ENCODE measurements at regions not wholly inside any gene's neighbourhood (a gene's known extent, or its start where the extent isn't known, plus 50 kb on each side); places are given as distances from the start of the nearest gene placed in this dataset.

DNA sequence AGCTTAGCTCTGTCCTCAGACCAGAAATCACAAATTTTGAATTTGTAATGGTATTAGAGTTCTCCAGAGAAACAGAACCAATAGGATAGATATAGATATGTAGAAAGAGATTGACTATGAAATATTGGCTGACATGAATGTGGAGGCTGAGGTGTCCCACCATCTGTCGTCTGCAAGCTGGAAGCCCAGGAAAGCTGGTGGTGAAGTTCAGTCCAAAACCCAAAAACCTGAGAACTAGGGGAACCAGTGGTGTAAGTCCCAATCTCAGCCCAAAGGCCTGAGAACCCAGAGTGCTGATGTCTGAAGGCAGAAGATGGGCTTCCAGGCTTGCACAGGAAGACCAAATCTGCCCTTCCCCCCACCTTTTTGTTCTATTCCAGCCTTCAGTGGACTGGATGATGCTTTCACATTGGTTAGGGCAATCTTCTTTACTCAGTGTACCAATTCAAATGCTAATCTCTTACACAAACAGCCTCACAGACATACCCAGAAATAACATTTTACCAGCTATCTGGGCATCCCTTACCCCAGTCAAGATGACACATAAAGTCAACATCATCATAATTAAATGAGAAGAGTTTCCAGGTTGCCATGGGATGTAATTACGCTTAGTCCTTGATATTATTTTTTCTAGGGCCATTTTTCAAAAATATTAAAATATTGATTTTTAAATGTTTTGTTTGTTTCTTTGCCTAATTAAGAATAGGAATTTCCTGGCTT, 570.8 kb downstream of the UTRN start:
- Mint-ChIP-seq H3K4me3 (no peak overlapping the region), H3K27ac (no peak overlapping the region), H3K4me1 (ENCODE audit: low read depth) (peaks cover 4% of the 10 kb centered on the region), H3K9me3 (no peaks in the 10 kb centered on the region), H3K27me3 (peaks cover 2% of the 10 kb centered on the region), H3K36me3 (peaks cover 3% of the 10 kb centered on the region)
- CTCF ChIA-PET = interaction anchor here (0.6 kb wide), 1 partner anchor 67 kb away, joined by 3 read pairs; no protein-coding TSS in a partner anchor
- DNase-seq = no peak
- POLR2A ChIA-PET = no interaction called here
- intact Hi-C loops (cut with micrococcal nuclease) = no loop called here

DNA sequence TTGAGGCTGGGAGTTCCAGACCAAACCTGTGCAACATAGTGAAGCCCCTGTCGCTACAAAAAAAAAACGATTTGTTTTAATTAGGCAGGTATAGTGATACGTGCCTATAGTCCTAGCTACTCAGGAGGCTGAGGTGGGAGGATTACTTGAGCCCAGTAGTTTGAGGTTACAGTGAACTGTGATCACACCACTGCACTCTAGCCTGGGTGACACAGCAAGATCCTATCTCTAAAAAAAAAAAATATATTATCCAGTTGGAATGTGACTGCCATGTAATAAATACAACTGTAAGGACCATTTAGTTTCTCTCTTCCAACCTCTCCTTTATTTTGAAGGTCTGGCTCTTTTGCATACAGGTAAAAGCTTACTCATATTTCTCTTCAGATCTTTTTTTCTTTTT, 571.5 kb downstream of the UTRN start:
- intact Hi-C loops (cut with micrococcal nuclease) = no loop called here
- no peaks in the 10 kb centered on the region for H3K9me3 Mint-ChIP-seq

DNA sequence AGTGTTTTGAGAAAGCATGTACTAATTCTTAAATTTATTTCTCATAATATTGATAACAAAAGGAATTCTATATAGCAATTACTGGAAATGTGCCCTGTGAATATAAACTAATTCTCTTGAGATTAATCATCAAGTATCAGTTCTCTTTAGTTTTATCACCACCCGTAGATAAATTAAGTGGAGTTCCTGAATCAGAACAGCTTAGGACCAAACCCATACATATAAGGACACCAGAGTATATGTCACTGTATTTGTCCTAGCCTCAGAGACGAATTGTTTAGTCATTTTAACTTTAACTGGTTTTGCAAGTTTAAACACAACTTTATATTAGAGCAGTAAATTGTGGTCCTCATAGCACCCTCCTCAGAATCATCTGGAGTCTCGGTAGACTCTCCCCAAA, 572.0 kb downstream of the UTRN start:
- H3K27me3 Mint-ChIP-seq = peaks cover 2% of the 10 kb centered on the region
- no peaks in the 10 kb centered on the region for H3K36me3 Mint-ChIP-seq
- DNase-seq = no peak
- ChIA-PET POLR2A (no interaction called here), CTCF (no interaction called here)
- intact Hi-C loops (cut with micrococcal nuclease) = no loop called here
- no peaks in the 10 kb centered on the region for H3K9me3 Mint-ChIP-seq
- no peak overlapping the region for H3K27ac Mint-ChIP-seq
- no peak overlapping the region for H3K4me3 Mint-ChIP-seq
- peaks cover 4% of the 10 kb centered on the region for H3K4me1 Mint-ChIP-seq (ENCODE audit: low read depth)

More for the DNA sequence above, 571.5 kb downstream of the UTRN start:
- CTCF ChIA-PET = no interaction called here
- Mint-ChIP-seq H3K4me3 (no peak overlapping the region), H3K36me3 (no peaks in the 10 kb centered on the region), H3K4me1 (ENCODE audit: low read depth) (peaks cover 4% of the 10 kb centered on the region), H3K27me3 (peaks cover 2% of the 10 kb centered on the region), H3K27ac (no peak overlapping the region)
- no peak for DNase-seq
- POLR2A ChIA-PET = no interaction called here

DNA sequence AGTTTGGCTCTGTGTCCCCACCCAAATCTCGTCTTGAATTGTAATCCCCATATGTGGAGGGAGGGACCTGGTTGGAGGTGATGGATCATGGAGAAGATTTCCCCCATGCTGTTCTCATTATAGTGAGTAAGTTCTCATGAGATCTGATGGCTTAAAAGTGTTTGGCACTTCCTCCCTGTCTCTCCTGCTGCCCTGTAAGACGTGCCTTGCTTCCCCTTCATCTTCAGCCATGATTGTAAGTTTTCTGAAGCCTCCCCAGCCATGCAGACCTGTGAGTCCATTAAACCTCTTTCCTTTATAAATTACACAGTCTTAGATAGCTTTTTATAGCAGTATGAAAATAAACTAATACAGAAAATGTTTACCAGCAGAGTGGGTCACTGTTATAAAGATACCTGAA, 577.6 kb downstream of the UTRN start:
- H3K36me3 Mint-ChIP-seq = peaks cover 3% of the 10 kb centered on the region
- no peak overlapping the region for H3K4me3 Mint-ChIP-seq
- intact Hi-C loops (cut with micrococcal nuclease) = no loop called here
- ChIA-PET CTCF (no interaction called here), POLR2A (no interaction called here)
- no peak overlapping the region for H3K27ac Mint-ChIP-seq
- peaks cover 14% of the 10 kb centered on the region for H3K9me3 Mint-ChIP-seq
- no peak for DNase-seq
- peaks cover 15% of the 10 kb centered on the region for H3K27me3 Mint-ChIP-seq
- peaks cover 5% of the 10 kb centered on the region for H3K4me1 Mint-ChIP-seq (ENCODE audit: low read depth)

DNA sequence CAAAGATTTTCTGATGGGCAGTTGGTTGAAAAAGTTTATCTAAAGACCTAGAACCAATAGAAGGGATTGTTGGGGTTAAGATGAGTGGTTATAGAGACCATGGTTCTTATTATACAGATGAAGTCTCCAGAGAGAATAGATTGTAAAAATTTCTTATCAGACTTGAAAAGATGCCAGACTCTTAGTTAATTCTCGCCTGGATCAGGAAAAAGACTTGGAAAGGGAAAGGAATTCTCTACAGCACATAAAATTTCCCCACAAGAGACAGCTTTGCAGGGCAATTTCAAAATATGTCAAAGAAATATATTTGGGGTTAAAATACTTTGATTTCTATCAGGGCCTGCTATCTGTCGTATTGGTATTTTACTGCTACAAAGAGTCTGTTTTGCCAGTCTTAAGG, 582.6 kb downstream of the UTRN start:
- H3K27me3 Mint-ChIP-seq = peaks cover 9% of the 10 kb centered on the region
- intact Hi-C loops (cut with micrococcal nuclease) = no loop called here
- H3K4me3 Mint-ChIP-seq = no peak overlapping the region
- H3K9me3 Mint-ChIP-seq = peaks cover 14% of the 10 kb centered on the region
- H3K4me1 Mint-ChIP-seq (ENCODE audit: low read depth) = peaks cover 5% of the 10 kb centered on the region
- H3K36me3 Mint-ChIP-seq = peaks cover 3% of the 10 kb centered on the region
- CTCF ChIA-PET = no interaction called here
- POLR2A ChIA-PET = no interaction called here
- no peak for DNase-seq
- no peak overlapping the region for H3K27ac Mint-ChIP-seq

DNA sequence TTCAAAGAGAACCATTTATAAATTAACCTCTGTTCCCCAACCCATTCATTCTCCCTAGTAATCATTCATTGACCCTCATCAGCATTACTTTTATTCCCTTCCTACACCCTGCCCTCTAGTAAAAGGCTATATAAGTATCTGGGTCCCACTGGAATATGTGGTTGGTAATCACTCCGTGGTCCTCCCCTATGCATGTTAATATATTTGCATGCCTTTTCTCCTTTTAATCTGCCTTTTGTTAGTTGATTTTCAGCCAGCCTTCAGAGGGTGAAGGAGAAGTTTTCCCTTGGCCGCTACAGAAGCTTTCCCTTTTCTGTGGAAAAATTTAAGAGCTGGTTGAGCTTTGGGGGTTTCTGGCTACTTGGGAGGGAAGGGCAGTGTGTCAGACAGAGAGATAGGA, 585.6 kb downstream of the UTRN start:
- H3K27ac Mint-ChIP-seq = no peak overlapping the region
- H3K27me3 Mint-ChIP-seq = peaks cover 2% of the 10 kb centered on the region
- H3K4me1 Mint-ChIP-seq (ENCODE audit: low read depth) = peaks cover 5% of the 10 kb centered on the region
- intact Hi-C loops (cut with micrococcal nuclease) = no loop called here
- H3K36me3 Mint-ChIP-seq = no peaks in the 10 kb centered on the region
- CTCF ChIA-PET = no interaction called here
- no peaks in the 10 kb centered on the region for H3K9me3 Mint-ChIP-seq
- POLR2A ChIA-PET = no interaction called here
- no peak overlapping the region for H3K4me3 Mint-ChIP-seq
- no peak for DNase-seq

DNA sequence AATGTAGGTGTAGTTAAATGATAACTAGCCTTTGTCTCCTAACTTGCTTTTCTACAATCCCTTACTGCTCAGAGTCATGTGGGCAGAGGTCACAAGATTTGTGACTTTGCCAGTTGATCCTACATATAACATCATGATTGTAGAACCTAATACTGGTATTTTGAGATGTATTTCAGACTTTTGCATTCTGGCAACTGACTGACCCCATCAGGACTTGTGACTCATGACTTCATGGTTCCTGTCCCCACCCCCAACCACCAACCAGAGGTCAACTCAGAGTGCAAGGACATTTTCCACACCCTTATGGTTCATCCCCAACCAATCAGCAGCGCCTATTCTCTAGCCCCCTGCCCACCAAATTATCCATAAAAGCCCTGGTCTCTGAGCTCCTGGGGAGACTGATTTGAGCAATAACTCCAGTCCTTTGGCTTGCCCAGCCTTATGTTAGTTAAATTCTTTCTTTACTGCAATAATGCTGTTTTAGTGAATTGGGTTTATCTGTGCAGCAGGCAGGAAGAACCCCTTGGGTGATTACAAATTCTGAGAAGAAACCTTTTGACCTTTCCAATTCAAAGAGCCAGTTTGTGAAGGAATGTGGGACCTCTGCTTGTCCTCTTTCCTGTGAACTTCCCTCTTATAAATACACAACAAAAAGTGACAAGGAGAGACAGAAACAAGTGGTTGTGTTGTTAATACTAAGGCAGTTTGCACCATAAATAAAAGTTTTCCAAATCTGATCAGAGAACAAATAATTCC, 588.7 kb downstream of the UTRN start:
- Mint-ChIP-seq H3K4me3 (no peak overlapping the region), H3K9me3 (no peaks in the 10 kb centered on the region), H3K36me3 (no peaks in the 10 kb centered on the region), H3K27ac (no peak overlapping the region), H3K27me3 (peaks cover 13% of the 10 kb centered on the region), H3K4me1 (ENCODE audit: low read depth) (no peaks in the 10 kb centered on the region)
- no peak for DNase-seq
- intact Hi-C loops (cut with micrococcal nuclease) = no loop called here
- CTCF ChIA-PET = no interaction called here
- POLR2A ChIA-PET = no interaction called here

DNA sequence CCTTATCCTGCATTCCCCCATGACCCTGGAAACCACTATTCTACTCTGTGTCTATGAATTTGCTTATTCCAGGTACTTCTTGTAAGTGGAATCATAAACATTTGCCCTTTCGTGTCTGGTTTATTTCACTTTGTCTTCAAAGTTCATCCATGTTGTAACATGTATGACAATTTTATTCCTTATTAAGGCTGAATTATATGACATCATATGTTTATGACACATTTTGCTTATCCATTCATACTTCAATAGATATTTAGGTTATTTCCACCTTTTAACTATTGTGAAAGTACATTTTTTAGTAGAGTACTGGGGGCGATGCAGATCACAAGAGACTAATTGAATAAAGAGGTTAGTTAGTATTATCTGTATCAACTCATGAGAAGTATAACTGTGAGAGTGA, 591.6 kb downstream of the UTRN start:
- Mint-ChIP-seq H3K36me3 (no peaks in the 10 kb centered on the region), H3K27me3 (peaks cover 17% of the 10 kb centered on the region), H3K4me3 (no peak overlapping the region), H3K9me3 (no peaks in the 10 kb centered on the region), H3K4me1 (ENCODE audit: low read depth) (no peaks in the 10 kb centered on the region), H3K27ac (no peak overlapping the region)
- POLR2A ChIA-PET = no interaction called here
- no peak for DNase-seq
- CTCF ChIA-PET = no interaction called here
- intact Hi-C loops (cut with micrococcal nuclease) = no loop called here

DNA sequence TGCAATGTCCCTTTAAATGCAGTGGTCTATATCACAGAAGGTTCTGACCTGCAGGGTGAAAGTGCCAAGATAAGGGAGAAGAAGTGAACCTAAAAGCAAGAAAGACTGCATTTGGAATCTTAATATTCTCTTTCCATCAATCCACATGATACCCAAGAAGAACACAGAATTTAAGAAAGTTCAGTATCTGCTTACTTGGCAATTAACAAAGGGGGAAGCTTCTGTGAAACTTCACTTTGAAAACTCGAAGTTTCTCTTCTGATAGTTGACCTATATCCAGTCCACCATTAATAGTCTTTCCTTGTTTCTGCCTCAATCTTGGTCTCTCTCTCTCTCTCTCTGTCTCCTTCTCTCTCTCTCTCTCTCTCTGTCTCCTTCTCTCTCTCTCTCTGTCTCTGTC, 592.0 kb downstream of the UTRN start:
- Mint-ChIP-seq H3K27me3 (peaks cover 17% of the 10 kb centered on the region), H3K4me1 (ENCODE audit: low read depth) (no peaks in the 10 kb centered on the region)

DNA sequence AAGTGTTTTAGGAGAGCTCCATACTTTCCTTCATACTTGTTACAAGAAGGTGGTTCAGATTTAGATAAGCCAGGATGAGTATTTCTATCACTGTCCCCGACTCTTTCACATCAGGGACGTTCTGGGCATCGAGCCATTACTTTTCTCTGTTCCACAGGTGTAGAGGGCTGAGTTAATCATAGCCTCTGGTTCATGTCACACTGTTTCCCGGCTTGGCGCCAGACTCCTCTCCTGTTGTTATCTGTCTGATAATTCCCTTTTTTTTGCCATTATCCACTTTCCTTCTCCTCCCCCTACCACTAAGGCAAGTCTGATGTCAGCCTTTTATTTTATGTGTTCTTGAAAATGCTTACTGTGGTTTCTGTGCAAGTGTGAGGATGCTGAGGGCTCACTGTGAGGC, 593.4 kb downstream of the UTRN start:
- no peaks in the 10 kb centered on the region for H3K4me1 Mint-ChIP-seq (ENCODE audit: low read depth)
- intact Hi-C loops (cut with micrococcal nuclease) = no loop called here
- no peak for DNase-seq
- no peaks in the 10 kb centered on the region for H3K9me3 Mint-ChIP-seq
- H3K4me3 Mint-ChIP-seq = no peak overlapping the region
- H3K27ac Mint-ChIP-seq = no peak overlapping the region
- H3K27me3 Mint-ChIP-seq = peaks cover 15% of the 10 kb centered on the region
- H3K36me3 Mint-ChIP-seq = no peaks in the 10 kb centered on the region
- ChIA-PET CTCF (no interaction called here), POLR2A (no interaction called here)

More for the DNA sequence above, 592.0 kb downstream of the UTRN start:
- no peak for DNase-seq
- H3K9me3 Mint-ChIP-seq = no peaks in the 10 kb centered on the region
- intact Hi-C loops (cut with micrococcal nuclease) = no loop called here
- no peak overlapping the region for H3K4me3 Mint-ChIP-seq
- no peaks in the 10 kb centered on the region for H3K36me3 Mint-ChIP-seq
- CTCF ChIA-PET = no interaction called here
- POLR2A ChIA-PET = no interaction called here
- no peak overlapping the region for H3K27ac Mint-ChIP-seq

DNA sequence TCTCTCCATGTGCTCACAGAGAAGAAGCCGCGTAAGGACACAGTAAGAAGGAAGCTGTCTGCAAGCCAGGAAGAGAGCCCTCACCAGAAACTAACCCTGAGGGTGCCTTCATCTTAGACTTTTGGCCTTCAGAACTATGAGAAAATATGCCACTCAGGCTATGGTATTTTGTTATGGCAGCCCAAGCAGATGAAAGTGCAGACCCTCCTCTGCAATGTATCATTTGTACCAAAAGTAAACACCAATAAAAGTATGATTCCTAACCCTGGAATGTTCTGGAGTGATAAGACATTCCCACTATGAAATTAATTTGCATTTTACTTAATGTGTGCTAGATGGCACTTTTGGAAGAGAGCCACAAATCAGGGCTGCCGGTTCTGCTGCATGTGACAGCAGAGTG, 594.3 kb downstream of the UTRN start:
- H3K4me1 Mint-ChIP-seq (ENCODE audit: low read depth) = no peaks in the 10 kb centered on the region
- CTCF ChIA-PET = interaction anchor here (0.8 kb wide), 1 partner anchor 291 kb away, joined by 3 read pairs; no protein-coding TSS in a partner anchor
- H3K27ac Mint-ChIP-seq = no peak overlapping the region
- H3K36me3 Mint-ChIP-seq = no peaks in the 10 kb centered on the region
- H3K9me3 Mint-ChIP-seq = no peaks in the 10 kb centered on the region
- intact Hi-C loops (cut with micrococcal nuclease) = no loop called here
- no peak for DNase-seq
- H3K4me3 Mint-ChIP-seq = no peak overlapping the region
- peaks cover 15% of the 10 kb centered on the region for H3K27me3 Mint-ChIP-seq
- POLR2A ChIA-PET = no interaction called here

DNA sequence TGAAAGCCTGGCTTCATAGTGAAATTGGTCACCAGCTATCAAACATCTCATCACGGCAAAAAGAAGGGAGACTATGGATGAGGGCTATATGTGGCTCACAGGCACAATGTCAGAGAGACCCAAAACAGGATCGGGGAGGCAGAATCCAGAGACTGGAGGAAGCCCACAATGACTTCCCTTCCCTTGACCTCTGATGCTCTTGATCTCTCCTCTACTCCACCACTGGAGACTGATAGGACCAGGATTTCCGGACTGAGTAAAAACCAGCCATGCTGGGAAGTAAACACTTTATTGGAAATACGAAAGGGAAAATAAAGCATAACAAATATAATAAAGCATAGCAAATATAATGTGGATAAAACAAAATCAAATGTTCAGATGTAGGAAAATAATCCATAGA, 597.3 kb downstream of the UTRN start:
- Mint-ChIP-seq H3K27me3 (peaks cover 19% of the 10 kb centered on the region), H3K9me3 (no peaks in the 10 kb centered on the region)
- POLR2A ChIA-PET = no interaction called here

DNA sequence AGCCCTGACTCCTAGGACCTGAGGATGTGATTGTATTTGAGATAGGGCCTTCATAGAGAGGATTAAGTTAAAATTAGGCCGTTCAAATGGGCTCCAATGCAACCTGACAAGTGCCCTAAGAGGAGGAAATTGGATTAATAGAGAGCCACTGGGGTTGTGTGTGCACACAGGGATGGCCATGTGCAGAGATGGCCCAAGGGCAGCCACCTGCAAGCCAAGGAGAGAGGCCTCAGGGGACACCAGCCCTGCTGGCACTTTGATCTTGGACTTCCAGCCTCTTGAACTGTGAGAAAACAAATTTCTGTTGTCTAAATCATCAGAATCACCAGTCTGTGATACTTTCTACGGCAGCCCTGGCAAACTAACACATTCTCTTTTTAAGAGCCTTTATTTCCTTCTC, 598.8 kb downstream of the UTRN start:
- H3K4me3 Mint-ChIP-seq = no peak overlapping the region
- POLR2A ChIA-PET = no interaction called here
- no peaks in the 10 kb centered on the region for H3K36me3 Mint-ChIP-seq
- intact Hi-C loops (cut with micrococcal nuclease) = no loop called here
- H3K27ac Mint-ChIP-seq = no peak overlapping the region
- CTCF ChIA-PET = no interaction called here
- H3K27me3 Mint-ChIP-seq = peaks cover 11% of the 10 kb centered on the region
- no peak for DNase-seq
- no peaks in the 10 kb centered on the region for H3K4me1 Mint-ChIP-seq (ENCODE audit: low read depth)
- no peaks in the 10 kb centered on the region for H3K9me3 Mint-ChIP-seq

More for the DNA sequence above, 597.3 kb downstream of the UTRN start:
- DNase-seq = no peak
- H3K4me3 Mint-ChIP-seq = no peak overlapping the region
- CTCF ChIA-PET = no interaction called here
- H3K36me3 Mint-ChIP-seq = no peaks in the 10 kb centered on the region
- no peaks in the 10 kb centered on the region for H3K4me1 Mint-ChIP-seq (ENCODE audit: low read depth)
- intact Hi-C loops (cut with micrococcal nuclease) = no loop called here
- H3K27ac Mint-ChIP-seq = no peak overlapping the region

All from activated CD4-positive, alpha-beta memory T cell treated with anti-CD3 and anti-CD28 coated beads for 36 hours (primary cell).